ENCODE measurements at regions not wholly inside any gene's neighbourhood (a gene's known extent, or its start where the extent isn't known, plus 50 kb on each side); places are given as distances from the start of the nearest gene placed in this dataset.
"Not testable (repeated sequence)": the region's sequence is repeated elsewhere in the genome, so short reads cannot be mapped to it uniquely, and the experiment has no call there.

GRCh38 chr21:35206141-35207125, 157.3 kb upstream of the RUNX1 start:
- in situ Hi-C loops (cut with HindIII; ENCODE audit: low sequenced_read_pairs) = loop anchor here (25.0 kb wide), 1 partner anchor 319 kb away; no protein-coding TSS in a partner anchor

GRCh38 chr21:35204850-35205541, 155.9 kb upstream of the RUNX1 start:
- in situ Hi-C loops (cut with HindIII; ENCODE audit: low sequenced_read_pairs) = loop anchor here (25.0 kb wide), 1 partner anchor 318 kb away; no protein-coding TSS in a partner anchor

- in situ Hi-C loops (cut with HindIII; ENCODE audit: low sequenced_read_pairs) = loop anchor here (25.0 kb wide), 1 partner anchor 317 kb away; no protein-coding TSS in a partner anchor
These were observed 155.0 kb upstream of the RUNX1 start for GRCh38 chr21:35204125-35204524.

GRCh38 chr21:35203093-35203977, 154.2 kb upstream of the RUNX1 start:
- in situ Hi-C loops (cut with HindIII; ENCODE audit: low sequenced_read_pairs) = loop anchor here (25.0 kb wide), 1 partner anchor 316 kb away; no protein-coding TSS in a partner anchor

DNA sequence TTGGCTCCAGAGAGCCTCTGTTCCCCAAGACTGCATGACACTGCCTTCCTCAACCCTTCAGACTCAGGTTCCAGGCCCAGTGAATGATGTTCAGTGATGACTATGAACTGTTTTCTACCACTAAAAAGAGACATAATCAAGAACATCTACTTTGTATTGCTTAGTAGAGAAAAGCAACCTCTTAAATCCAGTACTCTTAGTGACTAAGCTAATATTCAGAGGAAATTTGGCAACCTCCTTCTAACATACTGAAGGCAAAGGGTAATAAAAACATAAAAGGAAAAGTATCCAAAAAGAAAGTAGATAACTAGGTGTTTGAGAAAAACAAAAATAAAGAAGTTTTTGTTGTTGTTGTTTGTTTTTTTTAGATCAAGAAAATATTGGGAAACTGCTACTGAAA, 153.3 kb upstream of the RUNX1 start:
- in situ Hi-C loops (cut with HindIII; ENCODE audit: low sequenced_read_pairs) = loop anchor here (25.0 kb wide), 1 partner anchor 315 kb away; no protein-coding TSS in a partner anchor

GRCh38 chr21:35201799-35202198, 152.7 kb upstream of the RUNX1 start:
- in situ Hi-C loops (cut with HindIII; ENCODE audit: low sequenced_read_pairs) = loop anchor here (25.0 kb wide), 1 partner anchor 314 kb away; no protein-coding TSS in a partner anchor

DNA sequence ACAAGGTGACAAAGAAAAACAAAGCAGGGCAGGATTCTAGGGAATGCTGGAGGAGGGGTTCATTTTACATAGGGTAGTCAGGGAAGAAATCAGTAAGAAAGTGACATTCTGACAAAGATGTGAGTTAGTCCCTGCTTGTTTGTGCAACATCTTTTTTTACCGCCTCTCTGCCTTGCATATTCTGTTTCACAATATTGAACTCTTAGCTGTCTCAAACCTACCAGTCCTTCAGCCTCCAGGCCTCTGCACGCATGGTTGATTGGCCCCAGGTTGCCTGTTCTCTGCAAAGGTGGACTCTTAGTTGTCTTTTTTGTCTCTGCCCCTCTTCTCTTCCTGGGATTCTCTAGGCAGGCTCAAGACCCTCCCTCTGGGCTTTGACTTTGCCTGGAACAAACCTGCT, 152.2 kb upstream of the RUNX1 start:
- in situ Hi-C loops (cut with HindIII; ENCODE audit: low sequenced_read_pairs) = loop anchor here (25.0 kb wide), 1 partner anchor 314 kb away; no protein-coding TSS in a partner anchor

DNA sequence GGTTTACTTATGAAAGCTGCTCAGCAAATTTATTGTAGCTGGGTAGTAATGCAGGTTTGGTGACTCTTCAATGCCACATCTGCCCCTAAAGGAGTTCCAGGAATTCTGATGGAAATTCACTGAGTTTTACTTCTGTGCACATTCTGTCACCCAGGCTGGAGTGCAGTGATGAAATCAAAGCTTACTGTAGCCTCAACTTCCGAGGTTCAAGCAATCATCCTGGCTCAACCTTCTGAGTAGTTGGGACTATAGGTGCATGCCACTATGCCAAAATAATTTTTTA, 150.6 kb upstream of the RUNX1 start:
- in situ Hi-C loops (cut with HindIII; ENCODE audit: low sequenced_read_pairs) = loop anchor here (25.0 kb wide), 1 partner anchor 312 kb away; no protein-coding TSS in a partner anchor

- in situ Hi-C loops (cut with HindIII; ENCODE audit: low sequenced_read_pairs) = no loop called here
These were observed 150.1 kb upstream of the RUNX1 start for GRCh38 chr21:35198982-35199732.

GRCh38 chr21:35198565-35198964, 149.5 kb upstream of the RUNX1 start:
- in situ Hi-C loops (cut with HindIII; ENCODE audit: low sequenced_read_pairs) = no loop called here

DNA sequence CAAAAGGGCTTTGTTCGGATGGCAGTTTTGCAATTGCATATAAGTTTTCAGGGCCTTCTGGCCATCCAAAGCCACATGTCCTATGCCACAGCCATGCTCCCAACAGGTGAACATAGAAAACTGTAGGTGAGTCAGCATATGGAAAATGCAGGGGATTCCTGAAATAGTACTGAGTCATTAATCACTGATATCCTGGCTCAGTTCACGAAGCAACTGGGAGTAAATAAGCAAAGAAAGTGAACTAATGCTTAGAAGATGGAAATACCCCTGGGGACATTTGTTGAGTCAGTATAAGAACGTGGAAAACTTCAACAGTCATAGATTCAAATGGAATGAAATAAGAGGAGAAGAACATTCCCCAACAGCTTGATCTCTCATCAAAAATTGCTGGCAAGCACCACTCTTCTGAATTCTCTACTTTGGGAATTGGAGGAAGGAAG, 148.9 kb upstream of the RUNX1 start:
- in situ Hi-C loops (cut with HindIII; ENCODE audit: low sequenced_read_pairs) = no loop called here

DNA sequence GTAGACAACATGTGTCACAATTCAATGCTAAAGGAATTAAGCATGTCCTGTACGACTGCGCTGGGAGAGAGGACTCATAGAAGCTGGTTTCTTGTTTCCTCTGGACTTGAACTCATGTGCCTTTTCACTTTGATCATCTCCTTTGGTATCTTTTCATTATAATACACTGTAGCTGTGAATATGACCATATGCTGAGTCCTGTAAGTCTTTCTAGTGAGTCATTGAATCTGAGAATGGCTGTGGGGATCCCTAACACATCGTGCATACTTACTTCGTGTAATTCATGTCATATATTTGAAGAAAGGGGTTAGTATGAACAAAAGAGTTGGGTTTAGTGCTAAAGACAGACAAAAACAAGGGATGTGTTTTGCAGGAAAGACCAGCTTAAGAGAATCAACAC, 148.1 kb upstream of the RUNX1 start:
- in situ Hi-C loops (cut with HindIII; ENCODE audit: low sequenced_read_pairs) = no loop called here

DNA sequence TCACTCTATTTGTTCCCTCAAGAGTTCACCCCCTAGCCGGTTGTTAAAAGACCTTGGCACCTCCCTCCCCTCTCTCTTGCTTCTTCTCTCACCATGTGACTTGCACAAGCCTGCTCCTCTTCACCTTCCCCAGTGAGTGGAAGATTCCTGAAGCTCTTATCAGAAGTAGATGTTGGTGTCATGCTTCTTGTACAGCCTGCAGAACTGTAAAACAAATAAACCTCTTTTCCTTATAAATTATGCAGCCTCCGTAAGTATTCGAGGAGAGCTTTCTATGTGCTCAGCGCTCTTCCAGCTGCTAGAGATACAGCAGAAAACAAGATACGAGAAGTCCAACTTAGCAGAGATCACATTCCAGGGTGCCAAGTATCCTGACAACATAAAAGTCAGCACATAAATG, 147.0 kb upstream of the RUNX1 start:
- in situ Hi-C loops (cut with HindIII; ENCODE audit: low sequenced_read_pairs) = no loop called here

DNA sequence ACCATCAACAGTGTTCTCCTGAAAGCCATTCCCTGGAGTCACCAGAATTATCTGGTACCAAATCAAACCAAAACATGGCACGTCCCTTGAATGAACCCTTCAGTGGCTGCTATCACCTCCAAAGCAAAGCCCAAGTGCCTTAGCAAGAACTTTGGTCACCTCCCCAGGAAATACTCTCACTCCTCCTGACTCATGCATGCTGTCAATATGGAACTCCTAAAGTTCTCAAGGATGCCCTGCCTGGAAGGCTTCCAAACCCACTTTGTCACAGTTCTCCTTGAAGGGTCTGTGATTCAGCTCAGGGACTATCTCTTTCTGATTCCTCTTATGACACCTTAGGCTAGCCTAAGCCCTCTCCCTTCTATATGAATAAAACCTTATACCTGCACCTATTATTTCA, 146.1 kb upstream of the RUNX1 start:
- in situ Hi-C loops (cut with HindIII; ENCODE audit: low sequenced_read_pairs) = no loop called here

DNA sequence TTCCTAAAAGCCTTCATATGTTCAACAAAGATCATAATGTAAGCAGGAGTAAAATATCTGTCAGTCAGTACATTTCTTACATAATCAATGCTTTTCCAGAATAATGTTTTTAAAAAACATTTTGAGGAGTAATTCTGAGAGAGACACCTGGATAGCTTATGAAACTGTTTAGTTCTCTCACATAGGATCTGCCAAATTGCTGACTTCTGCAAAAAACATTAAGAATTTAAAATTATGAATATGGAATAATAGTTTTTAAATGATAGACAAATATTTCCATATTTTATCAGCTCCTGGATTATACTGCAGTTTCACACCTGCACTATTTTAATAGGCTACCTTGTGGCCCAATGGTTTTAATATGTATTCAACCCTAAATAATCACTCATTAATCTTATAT, 142.7 kb upstream of the RUNX1 start:
- in situ Hi-C loops (cut with HindIII; ENCODE audit: low sequenced_read_pairs) = no loop called here

DNA sequence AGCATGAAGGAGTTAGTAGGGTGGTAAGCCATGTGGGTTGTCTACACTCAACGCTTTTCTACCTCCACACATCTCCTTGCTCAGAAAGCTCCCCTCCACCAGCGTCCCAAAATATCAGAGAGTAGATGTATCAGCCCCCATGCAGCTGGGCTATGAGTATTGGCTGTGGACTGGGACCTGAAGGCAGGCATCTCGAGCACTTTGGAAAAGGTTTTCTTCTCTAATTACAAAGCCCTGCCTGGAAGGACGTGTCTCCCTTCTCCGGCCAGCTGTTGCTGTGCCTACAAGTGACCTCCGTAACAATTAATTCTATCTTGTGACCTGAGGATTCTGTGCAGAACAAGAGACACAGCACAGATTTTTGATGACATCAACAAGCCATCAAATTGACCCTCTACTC, 142.0 kb upstream of the RUNX1 start:
- in situ Hi-C loops (cut with HindIII; ENCODE audit: low sequenced_read_pairs) = no loop called here

GRCh38 chr21:35190201-35190701, 141.1 kb upstream of the RUNX1 start:
- in situ Hi-C loops (cut with HindIII; ENCODE audit: low sequenced_read_pairs) = no loop called here

GRCh38 chr21:35189077-35189863, 140.2 kb upstream of the RUNX1 start:
- in situ Hi-C loops (cut with HindIII; ENCODE audit: low sequenced_read_pairs) = no loop called here

- in situ Hi-C loops (cut with HindIII; ENCODE audit: low sequenced_read_pairs) = not testable (repeated sequence)
These were observed 134.3 kb upstream of the RUNX1 start for GRCh38 chr21:35183389-35183788.
